GM19240 (cell line): ENCODE measurements at regions not wholly inside any gene's neighbourhood (a gene's known extent, or its start where the extent isn't known, plus 50 kb on each side); places are given as distances from the start of the nearest gene placed in this dataset.
"Not testable (repeated sequence)": the region's sequence is repeated elsewhere in the genome, so short reads cannot be mapped to it uniquely, and the experiment has no call there.

Source experiments
- DNase-seq: peaks from one replicate; pipeline ENCODE4 v3.0.0; 2011; ENCODE audit warnings: low spot score; ENCODE audit not compliant: insufficient read length

DNA sequence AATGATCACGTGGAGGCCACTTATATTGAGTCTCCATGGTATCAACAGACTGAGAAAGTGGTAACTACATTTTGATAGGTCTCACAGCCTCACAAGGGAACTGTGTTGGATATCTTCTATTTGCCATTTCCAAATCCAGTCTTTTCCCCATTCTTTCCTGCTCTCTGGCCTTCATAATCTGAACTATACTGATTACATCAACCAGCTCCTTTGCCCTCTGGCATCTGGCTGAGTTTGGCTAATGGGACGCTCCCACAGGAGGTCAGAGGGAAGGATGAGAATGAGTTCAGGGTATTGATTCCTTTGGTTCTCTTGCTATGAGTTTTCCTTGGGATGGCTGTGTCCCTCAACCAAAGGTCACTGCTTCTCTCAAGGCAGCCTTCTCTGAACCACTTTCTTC is 152.6 kb downstream of the RTL9 start:
- no peak for DNase-seq

DNA sequence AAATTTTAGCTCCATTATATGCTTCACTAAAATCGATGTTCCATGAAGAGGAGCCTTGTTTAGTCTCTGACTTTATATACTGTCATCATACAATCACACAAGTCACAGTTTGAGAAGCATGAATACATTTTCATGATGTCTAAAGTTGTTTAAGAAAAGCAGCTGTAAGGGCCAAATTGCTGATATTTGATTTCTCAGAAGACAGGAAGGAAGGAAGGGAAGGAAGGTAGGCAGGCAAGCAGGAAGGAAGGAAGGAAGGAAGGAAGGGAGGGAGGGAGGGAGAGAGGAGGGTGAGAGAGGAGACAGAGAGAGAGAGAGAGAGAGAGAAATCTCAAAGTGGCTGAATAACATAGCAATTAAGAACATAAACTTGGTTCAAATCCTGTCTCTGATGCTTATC is 153.7 kb downstream of the RTL9 start:
- DNase-seq = no peak

DNA sequence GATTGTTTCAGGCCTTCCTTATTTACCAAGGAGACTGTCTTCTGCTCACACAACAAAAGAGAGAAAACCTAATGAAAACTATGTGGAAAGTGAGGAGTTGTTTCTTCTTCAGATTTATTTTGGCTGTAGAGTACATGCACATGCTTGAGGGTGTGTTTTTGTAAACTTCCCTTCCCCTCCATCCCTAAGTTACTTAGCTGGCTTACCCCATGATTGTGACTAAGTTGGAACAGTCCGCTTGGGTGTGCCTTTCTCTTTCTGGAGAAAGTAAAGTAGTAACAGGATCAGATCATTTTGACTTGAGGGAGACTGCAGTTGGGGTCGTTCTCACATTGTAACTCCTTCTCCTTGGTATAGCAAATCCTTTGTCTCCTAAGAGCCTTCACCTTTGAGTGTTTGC is 155.9 kb downstream of the RTL9 start:
- DNase-seq = no peak

DNA sequence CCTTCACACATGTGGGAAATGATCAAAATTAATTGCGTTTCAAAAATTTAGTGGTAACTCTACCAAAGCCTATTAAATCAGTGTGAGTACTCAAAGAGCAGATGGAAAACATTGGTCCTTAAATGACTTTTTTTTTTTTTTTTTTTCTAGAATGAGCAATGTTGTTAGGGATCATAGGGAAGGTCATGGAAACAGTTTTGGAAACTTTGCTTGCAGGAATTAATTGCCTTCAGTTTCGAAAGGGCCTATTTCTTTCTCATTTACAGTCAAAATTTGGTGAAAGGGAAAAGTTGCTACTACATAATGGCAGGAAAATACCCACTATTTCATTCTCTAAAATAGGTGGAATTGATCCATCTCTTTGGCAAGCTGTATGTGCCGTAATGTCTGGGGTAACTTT is 160.9 kb downstream of the RTL9 start:
- DNase-seq = no peak

DNA sequence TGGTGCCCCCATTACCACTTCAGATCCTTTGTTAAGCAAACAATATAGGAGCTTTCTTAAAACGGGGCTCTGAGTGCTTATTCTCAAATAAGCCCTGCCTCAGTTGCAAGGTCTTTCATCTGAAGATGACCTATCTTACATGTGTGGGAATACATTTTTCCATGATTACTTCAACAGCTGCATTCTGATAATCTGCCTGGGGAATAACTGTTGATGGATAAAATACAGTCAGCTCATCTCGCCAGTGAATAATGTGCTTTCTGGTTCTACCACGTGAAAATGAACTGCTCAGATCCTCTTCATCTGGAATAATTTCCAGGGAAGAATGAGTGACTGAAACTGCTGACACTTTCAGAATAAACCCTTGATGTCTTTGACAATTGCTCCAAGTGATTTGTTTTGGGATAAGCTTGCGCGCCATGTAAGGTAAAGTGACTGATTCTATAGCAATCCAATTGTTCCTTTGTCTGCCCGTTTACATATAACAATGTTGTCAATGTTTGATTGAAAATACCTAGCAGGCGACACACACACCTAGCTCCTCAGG is 161.3 kb downstream of the RTL9 start:
- DNase-seq = no peak

DNA sequence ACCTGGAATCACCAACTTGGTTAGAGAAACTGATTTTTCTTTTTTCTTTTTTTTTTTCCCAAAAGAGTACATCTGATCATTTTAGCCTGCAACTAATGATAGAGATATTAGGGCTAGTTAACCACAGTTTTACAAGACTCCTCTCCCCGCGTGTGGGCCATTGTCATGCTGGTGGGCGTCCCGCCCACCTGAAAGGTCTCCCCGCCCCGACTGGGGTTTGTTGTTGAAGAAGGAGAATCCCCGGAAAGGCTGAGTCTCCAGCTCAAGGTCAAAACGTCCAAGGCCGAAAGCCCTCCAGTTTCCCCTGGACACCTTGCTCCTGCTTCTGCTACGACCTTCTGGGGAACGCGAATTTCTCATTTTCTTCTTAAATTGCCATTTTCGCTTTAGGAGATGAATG is 162.0 kb downstream of the RTL9 start:
- not testable (repeated sequence) for DNase-seq

DNA sequence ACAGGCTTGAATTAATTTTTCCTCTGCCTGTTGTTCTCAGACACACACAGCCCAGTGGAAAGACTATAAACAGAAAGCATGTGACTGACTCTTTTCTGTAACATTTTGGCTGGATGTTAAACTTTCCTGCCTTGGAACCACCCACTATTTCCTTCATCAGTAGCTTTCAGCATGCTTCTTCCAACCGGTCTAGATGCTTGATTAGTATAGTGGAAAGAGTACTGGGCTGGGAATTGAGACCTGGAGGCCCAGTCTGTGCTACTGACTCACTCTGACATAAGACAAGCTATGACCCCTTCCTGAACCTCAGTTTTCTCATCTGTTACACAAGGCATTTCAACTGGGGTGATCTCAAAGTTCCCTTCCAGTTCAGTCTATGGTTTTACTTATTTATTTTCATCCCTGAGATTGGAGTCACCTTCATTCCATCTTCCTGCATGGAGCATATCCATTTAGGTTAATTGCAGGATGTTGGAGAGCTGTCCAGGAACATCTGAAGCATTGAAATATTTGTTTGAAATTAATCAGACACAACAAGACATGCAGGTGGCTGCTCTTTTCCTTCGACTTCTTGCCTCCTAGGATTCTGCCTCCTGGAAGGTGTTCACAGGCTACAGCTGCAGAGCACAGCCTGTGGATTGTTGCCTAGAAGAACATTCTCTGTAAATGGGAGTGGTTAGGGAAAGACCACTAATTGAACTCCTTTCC is 173.4 kb downstream of the RTL9 start:
- DNase-seq = no peak

DNA sequence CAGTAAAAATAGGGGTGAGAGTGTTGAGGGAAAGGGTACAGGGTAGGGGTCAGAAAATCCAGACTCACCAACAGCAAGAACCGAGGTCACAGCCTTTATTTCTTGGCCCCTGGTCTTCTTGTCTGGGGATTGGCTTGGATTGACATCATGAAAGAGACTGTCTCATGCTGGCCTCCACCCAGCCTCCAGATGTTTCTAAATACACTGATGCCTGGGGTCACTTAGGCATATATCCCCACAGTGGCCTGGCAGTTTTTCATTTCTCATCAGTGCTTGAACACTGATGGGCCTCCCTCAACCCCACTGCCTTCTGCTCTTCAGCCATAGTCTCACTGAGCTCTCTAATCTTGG is 173.9 kb downstream of the RTL9 start:
- no peak for DNase-seq

DNA sequence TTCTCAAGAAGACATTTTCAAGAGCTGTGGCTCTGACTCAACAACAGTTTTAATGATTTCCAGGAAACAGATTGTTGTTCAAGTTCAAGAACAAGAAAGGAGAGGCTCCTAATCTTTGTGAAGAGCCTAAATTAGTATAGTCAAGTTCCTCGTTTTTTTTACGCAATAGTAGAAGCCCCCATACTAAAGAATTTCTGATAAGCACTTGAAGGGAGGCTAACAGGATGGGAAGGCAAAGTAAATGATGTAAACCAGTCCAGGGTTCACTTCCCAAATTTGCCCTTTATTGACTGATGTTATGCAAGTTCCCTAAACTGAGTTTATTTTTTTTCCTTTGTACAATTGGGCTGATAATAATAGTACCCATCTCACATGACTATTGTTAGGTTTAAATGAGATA is 178.2 kb downstream of the RTL9 start:
- no peak for DNase-seq

DNA sequence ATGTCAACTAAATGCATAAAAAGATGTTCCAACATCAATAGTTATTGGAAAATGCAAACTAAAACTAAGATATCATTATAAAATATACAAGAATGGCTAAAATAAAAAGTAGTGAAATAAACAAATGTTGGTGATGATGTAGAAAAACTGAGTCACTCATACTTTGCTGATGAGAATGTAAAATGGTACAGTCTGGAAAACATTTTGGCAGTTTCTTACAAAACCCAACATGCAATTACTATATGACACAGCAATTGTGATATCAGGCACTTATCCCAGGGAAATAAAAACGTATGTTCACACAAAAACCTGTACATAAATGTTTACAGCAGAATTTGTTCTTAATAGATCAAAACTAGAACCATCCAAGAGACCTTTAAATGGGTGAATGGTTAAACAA is 182.6 kb downstream of the RTL9 start:
- DNase-seq = no peak

DNA sequence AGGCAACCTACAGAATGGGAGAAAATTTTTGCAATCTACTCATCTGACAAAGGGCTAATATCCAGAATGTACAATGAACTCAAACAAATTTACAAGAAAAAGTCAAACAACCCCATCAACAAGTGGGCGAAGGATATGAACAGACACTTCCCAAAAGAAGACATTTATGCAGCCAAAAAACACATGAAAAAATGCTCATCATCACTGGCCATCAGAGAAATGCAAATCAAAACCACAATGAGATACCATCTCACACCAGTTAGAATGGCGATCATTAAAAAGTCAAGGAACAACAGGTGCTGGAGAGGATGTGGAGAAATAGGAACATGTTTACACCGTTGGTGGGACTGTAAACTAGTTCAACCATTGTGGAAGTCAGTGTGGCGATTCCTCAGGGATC is 192.2 kb downstream of the RTL9 start:
- not testable (repeated sequence) for DNase-seq

DNA sequence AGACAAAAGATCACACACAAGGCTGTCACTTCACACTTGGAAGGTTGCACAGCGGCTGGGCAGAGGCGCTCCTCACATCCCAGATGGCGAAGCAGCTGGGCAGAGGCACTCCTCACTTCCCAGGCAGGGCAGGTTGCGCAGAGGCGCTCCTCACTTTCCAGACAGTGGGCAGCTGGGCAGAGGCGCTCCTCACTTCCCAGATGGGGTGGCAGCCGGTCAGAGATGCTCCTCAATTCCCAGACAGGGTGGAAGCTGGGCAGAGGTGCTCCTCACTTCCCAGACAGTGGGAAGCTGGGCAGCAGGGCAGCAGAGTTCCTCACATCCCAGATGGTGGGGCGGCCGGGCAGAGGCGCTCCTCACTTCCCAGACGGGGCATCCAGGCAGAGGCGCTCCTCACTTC is 199.2 kb downstream of the RTL9 start:
- DNase-seq = no peak

DNA sequence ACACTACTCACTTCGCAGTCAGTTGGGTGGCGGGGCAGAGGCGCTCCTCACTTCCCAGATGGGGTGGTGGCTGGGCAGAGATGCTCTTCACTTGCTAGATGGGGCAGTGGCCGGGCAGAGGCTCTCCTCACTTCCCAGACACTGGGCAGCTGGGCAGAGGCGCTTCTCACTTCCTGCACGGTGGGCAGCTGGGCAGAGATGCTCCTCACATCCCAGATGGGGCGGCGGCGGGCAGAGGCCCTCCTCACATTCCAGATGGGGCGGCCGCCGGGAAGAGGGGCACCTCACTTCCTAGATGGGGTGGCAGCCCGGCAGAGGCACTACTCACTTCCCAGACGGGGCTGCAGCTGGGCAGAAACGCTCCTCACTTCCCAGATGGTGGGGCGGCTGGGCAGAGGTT is 199.8 kb downstream of the RTL9 start:
- DNase-seq = no peak

DNA sequence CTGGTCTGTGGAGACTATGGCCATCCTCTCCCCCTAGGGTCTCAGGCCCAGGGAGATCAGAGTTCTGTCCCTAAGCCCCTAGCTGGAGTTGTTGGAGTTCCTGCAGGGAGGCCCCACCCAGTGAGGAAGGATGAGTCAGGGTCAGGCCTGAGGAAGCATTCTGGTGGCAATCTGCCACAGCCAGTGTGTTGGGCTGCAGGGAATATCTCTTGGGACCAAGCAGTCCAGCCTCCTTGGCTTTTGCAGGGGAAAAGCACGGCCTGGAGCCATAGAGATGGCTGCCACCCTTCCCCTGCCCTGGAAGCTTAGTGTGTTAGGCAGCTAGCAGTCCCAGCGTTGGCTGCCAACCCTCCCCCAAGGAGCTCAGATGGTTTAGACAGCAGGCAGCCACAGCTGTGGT is 202.4 kb downstream of the RTL9 start:
- no peak for DNase-seq

DNA sequence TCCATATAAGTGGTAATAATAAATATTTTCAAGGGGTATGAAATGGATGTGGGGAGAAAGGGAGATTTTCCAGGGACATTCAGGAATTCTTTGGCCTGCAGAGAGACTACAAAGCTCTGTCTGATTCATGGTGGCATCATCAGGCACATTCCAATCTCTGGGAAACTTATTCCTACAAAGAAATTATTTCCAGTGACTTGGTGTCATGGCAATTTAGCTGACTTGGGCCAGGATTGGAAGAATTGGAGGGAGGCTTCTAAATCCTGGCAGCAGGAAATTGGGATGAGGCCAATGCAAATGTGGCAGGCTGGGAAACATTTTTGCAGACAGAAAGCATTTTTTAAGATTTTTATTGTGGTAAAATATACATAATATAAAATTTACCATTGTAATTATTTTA is 204.6 kb downstream of the RTL9 start:
- no peak for DNase-seq

DNA sequence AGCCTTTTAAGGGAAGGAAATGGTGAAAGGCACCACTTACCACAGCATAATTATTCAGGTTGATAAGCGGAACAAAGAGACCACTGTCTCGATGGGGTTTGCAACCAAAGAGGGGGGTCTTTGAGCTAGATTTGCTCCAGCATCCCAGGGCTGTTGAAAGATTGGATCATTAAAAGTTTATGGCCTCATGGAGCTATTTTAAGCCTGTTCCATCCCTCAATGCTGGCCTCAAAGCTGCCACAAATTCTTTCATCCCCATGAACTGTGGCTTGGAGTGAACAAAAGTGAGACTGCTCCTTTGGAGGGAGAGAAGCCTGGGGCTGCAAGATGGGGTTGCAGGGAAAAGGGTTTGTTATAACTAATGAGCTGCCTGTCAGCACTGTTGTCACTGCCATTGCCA is 209.8 kb downstream of the RTL9 start:
- no peak for DNase-seq

DNA sequence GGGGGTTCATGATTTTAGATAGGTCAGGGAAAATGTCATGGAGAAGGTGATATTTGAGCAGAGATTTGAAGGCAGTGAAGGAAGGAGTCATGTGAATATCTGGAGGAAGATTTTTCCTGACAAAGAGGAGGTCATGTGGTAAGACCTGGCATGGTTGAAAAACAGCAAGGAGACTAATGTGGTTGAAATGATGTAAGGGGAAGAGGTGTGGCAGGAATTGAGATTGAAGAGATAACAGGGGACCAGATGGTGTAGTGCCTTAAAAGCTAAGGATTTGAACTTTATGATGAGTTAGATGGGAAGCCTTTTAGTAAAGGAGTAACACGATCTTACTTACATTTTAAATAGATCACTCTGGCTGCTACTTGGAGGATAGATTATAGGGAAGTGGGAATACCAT is 210.9 kb downstream of the RTL9 start:
- DNase-seq = no peak

DNA sequence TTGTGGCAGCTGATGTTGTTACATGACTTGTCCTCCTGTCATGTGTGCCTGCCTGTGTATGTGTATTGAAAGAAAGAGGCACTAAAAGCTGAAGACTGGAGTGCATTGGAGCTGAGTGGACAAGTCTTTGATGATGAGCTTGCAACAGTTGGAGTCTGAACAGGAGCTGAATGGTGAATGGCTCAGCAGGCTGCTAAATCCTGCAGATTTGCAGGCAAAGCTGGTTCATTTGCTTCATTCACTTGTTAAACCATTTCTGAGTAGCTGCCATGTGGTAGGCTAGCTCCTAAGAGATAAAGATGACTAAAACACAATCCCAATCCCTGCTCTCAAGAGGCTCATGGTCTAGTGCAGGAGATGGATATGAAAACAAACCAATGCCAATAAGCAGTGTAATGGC is 217.3 kb downstream of the CHRDL1 start:
- no peak for DNase-seq

DNA sequence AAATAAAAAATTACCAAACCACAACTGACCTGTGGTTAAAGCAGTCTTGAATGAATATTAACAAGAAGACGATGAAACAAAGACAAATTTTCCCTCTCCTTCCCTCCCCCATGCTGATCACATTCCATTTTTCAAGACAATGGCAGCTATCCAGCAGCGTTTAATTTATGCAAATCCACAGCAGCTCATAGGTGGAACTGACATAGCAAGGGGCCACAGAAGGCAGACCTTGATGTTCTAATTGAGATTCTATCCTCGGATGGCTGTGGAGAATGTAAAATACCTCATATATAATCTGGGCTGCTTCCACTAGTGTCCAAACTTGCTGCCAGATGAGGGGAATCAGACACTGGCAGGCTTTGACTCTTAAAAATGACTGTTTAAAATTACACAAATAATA is 211.5 kb downstream of the CHRDL1 start:
- no peak for DNase-seq

DNA sequence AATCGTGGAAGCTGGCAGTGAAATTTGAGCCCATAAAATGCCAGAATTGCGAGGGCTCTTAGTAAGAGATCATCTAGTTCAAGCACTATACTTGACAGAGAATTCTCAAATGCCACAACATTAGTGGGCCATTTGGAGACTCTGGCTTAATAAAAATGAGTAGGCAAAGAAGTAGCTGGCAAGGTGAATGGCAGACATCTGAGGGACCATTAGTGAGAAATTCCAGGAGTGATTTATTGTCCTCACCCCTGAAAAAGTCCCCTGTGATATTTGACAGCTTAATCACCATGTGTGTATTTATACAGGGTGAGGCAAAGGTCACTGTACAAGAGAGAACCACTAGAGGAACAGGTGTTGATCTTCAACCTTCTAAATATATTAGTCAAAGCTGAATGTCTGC is 207.5 kb downstream of the CHRDL1 start:
- no peak for DNase-seq

DNA sequence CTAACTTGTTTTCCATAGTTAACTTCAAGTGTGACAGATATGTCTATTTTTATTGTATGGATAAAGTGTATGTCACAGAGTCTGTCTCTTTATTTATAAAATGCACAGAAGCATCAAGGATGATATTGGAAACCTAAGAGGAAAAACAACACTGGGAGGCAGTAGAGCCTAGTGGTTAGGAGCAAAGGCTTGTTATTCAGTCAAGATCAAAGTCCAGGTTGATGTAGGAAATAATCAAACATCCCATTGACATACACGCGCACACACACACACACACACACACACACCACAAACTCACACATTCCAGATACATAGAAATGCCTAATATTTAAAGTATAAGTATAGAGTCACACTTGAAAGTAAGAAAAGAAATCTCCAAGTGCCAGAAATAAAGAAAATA is 206.8 kb downstream of the CHRDL1 start:
- DNase-seq = no peak

DNA sequence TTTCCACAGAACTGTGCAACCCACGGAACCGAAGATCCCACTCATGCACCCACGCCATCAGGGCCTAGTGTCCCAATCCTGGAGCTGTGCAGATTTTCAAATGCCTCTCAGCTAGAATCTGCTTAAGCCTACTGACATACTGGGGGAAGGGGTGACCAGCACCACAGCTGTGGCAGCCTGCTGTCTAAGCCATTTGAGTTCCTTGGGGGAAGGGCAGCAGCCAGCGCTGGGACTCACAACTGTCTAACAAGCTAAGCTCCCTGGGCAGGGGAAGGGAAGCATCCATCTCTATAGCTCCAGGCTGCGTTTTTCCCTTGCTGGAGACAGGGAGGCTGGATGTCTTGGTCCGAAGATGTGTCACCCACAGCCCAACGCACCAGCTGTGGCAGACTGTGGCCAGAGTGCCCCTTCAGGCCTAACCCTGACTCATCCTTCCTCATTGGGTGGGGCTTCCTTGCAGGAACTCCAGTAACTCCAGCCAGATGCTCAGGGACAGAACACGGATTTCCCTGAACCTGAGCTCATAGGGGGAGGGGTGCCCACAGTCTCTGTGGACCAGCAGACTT is 194.8 kb downstream of the CHRDL1 start:
- DNase-seq = no peak

DNA sequence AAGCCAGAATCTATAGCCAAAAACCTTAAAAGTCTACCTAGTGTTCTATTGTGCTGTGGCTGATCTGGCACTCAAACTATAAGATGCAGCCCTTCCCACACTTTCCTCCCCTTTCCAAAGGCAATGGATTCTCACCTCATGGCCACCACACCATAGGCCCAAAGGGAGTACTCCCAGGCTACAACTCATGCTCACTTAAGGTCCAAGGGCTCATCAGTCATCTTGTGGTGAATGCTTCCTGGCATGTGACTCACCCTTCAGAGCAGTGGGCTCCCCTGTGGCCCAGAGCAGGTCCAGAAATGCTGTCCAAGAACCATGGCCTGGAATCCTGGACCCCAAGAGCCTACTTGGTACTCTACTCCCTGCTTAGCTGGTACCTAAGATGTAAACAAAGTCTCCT is 181.0 kb downstream of the CHRDL1 start:
- no peak for DNase-seq
